Neural cell (in vitro differentiated cells): ENCODE measurements at regions not wholly inside any gene's neighbourhood (a gene's known extent, or its start where the extent isn't known, plus 50 kb on each side); places are given as distances from the start of the nearest gene placed in this dataset.

Experiments used
- EP300 ChIP-seq: fragments of 450-650 bp; conservative IDR thresholded peaks from 2 replicates; pipeline ENCODE4 v1.6.1; 2014; ENCODE audit warnings: antibody characterized with exemption, mild to moderate bottlenecking, moderate library complexity; ENCODE audit not compliant: poor library complexity, severe bottlenecking
- RAD21 ChIP-seq: fragments of 450-650 bp; conservative IDR thresholded peaks from 2 replicates; pipeline ENCODE4 v1.6.1; 2014; ENCODE audit warnings: antibody characterized with exemption, mild to moderate bottlenecking, moderate library complexity
- TF ChIP-seq, protein P1 (sequence below): fragments of 450-650 bp; IDR thresholded peaks from 2 replicates; pipeline ENCODE4 v1.5.1; 2014; ENCODE audit warnings: antibody characterized with exemption, mild to moderate bottlenecking, moderate library complexity; ENCODE audit not compliant: poor library complexity, severe bottlenecking
- TF ChIP-seq, protein P2 (sequence below): IDR thresholded peaks from 2 replicates; pipeline ENCODE4 v1.6.1; 2012; ENCODE audit warnings: borderline replicate concordance

DNA sequence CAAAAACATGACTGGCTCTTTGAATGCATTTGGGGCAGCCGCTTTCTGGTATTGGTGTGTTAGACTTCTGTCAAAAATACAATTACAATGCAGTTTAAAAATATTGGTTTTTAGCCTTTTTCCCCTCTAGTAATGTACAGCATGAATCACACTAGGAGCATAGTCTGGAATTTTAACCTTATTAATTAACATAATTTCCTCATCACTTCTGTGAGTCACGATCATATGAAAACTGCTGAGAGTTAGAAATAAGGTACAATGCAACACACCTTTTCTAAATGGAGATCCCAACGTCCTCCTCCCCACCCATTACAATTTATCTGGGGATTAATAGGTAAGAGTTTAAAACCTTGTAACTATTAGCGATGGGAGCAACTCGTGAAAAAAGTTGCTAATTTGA is 297.1 kb upstream of the RIMS1 start:
- TF ChIP-seq, protein P1, sequence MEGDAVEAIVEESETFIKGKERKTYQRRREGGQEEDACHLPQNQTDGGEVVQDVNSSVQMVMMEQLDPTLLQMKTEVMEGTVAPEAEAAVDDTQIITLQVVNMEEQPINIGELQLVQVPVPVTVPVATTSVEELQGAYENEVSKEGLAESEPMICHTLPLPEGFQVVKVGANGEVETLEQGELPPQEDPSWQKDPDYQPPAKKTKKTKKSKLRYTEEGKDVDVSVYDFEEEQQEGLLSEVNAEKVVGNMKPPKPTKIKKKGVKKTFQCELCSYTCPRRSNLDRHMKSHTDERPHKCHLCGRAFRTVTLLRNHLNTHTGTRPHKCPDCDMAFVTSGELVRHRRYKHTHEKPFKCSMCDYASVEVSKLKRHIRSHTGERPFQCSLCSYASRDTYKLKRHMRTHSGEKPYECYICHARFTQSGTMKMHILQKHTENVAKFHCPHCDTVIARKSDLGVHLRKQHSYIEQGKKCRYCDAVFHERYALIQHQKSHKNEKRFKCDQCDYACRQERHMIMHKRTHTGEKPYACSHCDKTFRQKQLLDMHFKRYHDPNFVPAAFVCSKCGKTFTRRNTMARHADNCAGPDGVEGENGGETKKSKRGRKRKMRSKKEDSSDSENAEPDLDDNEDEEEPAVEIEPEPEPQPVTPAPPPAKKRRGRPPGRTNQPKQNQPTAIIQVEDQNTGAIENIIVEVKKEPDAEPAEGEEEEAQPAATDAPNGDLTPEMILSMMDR, result no peak
- TF ChIP-seq RAD21, result no peak
- TF ChIP-seq, protein P2, sequence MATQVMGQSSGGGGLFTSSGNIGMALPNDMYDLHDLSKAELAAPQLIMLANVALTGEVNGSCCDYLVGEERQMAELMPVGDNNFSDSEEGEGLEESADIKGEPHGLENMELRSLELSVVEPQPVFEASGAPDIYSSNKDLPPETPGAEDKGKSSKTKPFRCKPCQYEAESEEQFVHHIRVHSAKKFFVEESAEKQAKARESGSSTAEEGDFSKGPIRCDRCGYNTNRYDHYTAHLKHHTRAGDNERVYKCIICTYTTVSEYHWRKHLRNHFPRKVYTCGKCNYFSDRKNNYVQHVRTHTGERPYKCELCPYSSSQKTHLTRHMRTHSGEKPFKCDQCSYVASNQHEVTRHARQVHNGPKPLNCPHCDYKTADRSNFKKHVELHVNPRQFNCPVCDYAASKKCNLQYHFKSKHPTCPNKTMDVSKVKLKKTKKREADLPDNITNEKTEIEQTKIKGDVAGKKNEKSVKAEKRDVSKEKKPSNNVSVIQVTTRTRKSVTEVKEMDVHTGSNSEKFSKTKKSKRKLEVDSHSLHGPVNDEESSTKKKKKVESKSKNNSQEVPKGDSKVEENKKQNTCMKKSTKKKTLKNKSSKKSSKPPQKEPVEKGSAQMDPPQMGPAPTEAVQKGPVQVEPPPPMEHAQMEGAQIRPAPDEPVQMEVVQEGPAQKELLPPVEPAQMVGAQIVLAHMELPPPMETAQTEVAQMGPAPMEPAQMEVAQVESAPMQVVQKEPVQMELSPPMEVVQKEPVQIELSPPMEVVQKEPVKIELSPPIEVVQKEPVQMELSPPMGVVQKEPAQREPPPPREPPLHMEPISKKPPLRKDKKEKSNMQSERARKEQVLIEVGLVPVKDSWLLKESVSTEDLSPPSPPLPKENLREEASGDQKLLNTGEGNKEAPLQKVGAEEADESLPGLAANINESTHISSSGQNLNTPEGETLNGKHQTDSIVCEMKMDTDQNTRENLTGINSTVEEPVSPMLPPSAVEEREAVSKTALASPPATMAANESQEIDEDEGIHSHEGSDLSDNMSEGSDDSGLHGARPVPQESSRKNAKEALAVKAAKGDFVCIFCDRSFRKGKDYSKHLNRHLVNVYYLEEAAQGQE, result no peak
- TF ChIP-seq EP300, result no peak
